ENCODE measurements at regions not wholly inside any gene's neighbourhood (a gene's known extent, or its start where the extent isn't known, plus 50 kb on each side); places are given as distances from the start of the nearest gene placed in this dataset.
"Not testable (repeated sequence)": the region's sequence is repeated elsewhere in the genome, so short reads cannot be mapped to it uniquely, and the experiment has no call there.

DNA sequence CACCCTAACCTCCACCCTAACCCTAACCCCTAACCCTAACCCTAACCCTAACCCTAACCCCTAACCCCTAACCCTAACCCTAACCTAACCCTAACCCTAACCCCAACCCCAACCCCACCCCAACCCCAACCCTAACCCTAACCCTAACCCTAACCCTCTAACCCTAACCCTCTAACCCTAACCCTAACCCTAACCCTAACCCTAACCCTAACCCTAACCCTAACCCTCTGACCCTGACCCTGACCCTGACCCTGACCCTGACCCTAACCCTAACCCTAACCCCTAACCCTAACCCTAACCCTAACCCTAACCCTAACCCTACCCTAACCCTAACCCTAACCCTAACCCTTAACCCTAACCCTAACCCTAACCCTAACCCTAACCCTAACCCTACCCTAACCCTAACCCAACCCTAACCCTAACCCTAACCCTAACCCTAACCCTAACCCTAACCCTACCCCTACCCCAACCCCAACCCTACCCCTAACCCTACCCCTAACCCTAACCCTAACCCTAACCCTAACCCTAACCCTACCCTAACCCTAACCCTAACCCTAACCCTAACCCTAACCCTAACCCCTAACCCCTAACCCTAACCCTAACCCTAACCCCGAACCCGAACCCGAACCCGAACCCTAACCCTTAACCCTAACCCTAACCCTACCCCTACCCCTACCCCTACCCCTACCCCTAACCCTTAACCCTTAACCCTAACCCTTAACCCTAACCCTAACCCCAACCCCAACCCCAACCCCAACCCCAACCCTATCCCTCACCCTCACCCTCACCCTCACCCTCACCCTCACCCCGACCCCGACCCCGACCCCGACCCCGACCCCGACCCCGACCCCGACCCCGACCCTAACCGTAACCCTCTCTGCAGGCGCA is 186.2 kb upstream of the CHL1 start:
- not testable (repeated sequence) for DNase-seq

DNA sequence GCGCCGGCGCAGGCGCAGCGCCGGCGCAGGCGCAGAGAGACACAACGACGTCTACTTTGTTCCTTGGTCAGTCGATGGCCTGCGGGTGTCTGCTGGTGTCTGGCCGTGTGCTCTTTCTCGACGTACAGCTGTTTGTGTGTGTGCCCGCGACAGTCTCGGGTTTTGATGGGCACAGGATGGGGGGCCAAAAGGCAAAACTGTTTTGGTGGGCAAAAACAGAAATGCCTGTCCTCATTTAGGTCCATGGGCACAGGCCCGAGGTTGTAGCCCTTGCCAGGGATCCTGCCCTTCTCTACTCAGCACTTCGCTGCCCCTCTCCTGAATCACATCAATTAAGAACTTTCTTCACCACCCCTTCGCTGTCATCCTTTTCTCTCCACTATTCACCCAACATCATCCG is 184.8 kb upstream of the CHL1 start:
- no peak for DNase-seq

DNA sequence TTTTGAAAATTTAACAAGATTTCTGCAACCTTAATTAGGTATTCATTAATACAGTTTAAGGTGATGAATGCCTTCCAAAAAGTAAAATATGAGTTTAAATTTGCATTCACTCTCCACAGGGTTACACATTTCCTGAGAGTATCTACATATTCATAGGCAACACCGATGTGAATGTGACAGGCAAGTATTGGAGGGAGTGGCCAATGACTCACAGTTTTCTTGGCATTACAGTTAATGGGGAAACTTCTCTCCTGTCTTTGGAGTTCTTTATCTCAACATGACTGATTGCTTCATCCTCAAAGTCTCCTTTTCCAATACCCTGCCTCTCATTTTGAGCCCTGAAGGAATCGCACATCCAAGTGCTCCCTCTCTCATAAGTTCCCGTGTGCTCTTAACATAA is 181.9 kb upstream of the CHL1 start:
- DNase-seq: peak; percentile 0

DNA sequence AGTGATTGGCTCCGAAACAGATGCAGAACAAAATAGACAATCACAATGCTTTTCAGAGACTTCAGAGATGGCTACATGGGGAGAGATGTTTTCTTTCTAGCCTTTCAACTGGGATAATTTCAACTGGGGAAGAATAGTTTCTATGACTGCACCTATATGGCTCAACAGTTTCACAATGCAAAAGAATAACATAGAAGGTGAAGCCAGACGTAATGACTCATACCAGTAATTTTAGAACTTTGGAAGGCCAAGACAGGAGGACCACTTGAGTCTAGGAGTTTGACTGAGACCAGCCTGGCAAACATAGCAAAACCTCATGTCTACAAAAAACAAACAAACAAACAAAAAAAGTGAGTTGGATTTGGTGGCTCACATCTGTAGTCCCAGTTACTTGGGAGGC is 180.2 kb upstream of the CHL1 start:
- DNase-seq: no peak

DNA sequence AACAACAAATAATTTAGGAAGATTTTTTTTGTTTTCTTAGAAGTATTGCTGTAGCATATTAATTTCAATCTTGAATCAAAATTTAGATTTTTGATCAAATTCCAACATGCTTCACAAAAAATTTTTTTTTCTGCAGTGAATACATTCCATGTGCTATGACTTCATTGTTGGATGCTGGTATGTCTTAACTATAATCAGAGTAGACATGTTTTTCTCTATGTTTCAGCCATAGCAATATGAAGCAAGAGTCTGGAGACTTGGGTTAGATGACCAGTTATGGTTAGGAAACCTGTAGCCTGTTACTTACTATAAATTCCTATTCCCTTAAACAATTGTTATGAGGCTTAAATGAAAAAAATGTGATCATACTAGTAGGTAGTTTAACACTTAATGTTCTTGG is 176.1 kb upstream of the CHL1 start:
- DNase-seq: no peak

DNA sequence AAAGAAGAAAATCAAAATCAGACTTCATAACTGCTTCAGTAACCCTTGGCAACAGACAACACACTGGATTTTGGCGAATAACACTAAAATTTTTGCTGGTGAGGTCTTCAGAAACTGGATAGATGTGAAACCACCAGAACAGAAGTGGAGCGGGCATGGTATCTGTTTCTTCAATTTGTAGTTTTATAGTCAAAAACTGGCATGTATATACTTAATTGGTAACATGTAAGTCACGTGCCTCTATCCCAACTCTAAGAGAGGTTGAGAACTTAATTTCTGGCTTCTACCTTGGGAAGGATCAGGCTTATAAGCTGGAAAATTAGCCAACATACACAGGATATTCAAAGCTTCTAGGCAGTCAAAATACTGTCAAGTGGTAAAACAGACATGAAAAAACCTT is 172.6 kb upstream of the CHL1 start:
- no peak for DNase-seq

DNA sequence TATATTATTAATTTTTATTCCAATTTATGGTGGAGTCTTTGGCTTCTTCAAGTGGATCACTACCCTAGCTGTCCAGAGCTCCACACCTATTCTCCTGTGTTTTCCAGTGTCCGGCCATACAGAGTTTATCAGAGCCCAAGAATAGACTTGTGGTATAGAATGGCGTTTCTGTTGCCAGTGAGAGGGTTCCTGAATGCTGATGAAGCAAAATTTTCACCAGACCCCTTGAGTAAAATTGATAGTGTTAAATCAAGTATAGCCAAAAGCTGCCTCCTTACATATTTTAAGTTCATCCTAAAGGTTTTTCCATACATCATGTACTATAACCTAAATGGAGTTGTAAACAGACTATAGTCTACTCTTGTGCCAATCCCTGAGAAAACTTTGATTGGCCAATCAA is 171.5 kb upstream of the CHL1 start:
- no peak for DNase-seq

DNA sequence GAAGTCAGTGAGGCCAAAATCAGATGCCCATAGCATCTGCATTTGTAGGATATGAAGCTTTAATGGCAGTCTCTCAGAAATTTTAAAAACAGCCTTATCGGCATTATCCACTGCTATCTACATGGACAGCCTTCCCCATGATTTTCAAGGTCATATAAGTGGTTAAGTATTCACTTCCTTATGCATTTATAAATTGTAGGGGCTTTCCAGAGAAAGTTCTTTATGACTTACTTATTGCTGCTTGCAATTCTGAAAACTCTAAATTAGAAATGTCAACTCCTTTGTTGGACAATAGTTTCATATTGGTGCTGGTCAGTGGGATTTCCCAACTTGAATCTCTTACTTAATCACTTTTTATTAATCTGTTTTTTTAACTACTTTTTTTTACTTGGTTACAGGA is 160.6 kb upstream of the CHL1 start:
- not testable (repeated sequence) for DNase-seq

DNA sequence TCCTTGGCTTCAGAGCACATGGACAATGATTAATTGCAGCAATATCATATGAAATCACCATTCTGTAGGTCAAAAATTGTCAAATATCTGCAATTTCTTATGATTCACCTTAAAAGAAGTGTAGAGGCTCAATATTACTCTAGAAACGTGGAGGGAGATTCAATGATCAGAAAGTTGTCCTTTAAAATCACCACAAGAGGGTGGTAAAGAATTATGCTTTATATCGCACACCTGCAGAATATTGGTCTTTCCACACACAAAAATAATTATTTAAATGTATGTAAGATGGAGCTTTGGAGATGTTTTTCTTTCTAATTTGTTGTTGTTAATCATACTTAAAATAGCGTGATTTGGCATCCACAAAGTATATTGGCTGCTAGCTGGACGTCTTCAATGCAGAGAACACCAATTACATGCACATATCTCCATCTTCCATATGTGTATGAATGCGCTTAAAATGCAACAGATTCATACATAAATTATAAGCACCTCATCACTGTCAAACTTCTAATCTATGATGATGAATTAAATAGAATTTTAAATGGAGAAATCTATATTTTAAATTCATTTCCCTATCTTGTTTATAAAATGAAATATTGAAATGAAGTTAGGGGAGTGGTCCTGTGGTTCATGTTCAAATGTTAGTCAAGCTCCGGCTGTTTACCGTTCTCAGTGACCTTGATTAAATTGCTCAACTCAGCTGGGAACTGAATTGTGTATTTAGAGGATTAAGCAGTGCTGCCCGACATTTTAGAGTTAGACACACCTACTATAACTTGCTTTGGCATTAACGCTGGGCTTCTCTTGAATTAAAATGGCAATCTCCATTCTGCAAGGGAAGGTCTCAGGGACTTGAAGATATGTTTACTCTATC is 153.5 kb upstream of the CHL1 start:
- DNase-seq: not testable (repeated sequence)

DNA sequence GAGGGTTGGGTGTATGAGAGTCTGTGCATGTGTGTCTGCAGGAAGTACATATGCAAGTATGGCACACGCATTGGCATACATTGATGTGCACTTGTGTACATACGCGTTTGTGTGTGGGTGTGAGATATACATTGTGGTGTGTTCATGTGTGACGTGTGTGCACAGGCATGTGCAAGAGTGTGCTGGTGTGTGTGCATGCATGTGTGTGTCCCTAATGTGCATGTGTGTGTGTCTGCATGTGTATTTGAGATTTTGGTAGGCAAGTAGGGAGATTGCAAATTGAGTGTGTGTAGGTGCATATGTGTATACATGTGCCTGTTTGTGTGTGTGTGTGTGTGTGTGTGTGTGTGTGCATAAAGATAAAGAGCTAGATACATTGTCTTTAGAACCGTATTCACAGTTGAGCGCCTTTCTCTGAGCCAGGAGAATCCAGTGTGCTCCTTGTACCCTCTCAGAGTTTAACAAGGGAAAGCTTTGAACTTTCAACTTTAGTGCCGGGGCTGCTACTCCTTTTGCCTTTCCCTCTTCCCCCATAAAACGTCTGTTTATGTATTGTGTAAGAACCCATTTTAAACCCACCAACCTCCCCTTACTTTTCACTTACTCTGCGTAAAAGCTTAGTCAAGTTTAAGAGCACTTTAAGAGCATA is 152.4 kb upstream of the CHL1 start:
- DNase-seq: no peak

DNA sequence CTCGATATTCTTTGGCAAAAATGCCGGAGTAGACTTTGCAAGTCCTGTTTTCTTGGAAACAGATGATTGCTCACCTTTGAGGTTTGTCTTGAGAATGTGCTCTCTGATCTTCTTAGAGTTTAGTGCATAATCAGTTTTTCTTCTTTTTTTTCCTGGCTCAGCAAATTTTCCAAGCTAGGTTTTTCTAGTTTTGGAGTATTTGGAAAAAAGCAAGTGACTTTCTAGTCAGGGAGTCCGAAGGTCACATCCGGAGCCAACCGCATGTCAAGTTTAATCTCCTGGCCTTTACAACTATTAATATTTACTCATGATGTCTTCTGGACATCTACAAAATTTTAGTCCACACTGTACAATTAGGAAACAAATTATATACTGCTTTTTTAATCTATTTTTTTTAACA is 151.6 kb upstream of the CHL1 start:
- DNase-seq: not testable (repeated sequence)

DNA sequence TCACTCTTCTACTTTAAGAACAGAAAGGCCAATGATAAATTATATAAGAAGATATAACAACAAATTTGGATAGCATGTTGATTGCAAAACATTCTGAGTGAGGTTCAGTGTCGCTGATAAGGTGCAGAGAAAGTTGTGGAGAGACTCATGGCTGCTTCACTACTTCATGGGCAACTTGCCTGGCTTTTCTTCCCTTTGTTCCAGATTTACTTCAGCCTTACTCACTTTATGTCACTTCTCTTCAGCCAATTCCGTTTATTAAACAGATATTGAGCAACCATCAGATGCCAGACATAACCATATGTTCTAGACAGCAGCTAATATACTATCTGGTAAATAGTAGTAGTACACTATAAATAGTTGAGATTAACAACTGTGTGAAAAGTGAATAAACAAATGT is 150.0 kb upstream of the CHL1 start:
- DNase-seq: no peak

DNA sequence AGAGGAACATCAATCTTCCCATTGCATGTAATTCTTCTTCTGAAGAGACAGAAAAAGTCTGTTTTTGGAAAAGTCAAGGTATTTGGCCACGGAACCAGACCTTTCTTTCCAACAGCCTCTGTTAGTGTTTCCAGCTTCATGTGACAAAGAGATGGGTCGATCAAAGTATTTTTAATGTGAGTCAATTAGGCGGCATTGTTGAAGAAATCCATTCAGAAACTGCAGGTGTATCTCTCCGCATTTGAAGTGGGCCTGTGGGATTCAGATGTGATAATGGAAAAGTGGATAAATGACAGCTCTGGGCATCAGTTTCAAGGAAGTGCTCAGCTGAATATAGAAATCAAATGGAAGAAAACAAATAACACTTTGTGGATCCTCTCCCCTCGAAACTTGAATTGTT is 143.1 kb upstream of the CHL1 start:
- DNase-seq: not testable (repeated sequence)

DNA sequence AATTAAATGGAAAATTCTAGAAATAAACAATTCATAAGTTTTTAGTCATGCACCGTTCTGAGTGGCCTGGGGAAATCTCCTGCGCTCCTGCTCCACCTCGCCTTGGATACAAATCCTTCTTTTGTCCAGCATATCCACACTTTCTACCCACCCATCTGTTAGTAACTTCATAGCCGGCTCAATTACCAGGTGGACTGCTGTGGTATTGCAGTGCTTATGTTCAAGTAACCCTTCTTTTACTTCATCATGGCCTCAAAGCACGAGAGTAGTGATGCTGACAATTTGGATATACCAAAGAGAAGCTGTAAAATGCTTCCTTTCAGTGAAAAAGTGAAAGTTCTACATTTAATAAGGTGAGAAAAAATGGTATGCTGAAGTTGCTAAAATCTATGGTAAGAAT is 142.3 kb upstream of the CHL1 start:
- DNase-seq: no peak

DNA sequence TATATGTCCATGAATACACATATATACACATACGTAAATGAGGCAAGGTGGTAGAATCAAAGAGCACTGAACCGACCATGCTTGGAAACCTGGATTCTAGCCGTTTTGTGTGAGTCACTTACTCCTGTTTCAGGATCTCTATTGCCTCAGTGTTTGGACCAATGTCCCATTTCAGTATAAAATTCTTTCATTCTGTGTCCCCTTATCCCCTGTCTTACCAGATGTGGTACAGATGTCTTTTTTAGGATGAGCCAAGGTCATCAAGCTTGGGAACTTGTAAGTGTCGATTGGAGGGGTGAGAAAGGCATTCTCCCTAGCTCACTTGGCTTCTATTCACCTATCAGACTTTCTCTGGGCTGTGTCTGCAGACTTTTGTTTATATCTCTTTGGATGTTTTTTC is 139.9 kb upstream of the CHL1 start:
- DNase-seq: no peak

DNA sequence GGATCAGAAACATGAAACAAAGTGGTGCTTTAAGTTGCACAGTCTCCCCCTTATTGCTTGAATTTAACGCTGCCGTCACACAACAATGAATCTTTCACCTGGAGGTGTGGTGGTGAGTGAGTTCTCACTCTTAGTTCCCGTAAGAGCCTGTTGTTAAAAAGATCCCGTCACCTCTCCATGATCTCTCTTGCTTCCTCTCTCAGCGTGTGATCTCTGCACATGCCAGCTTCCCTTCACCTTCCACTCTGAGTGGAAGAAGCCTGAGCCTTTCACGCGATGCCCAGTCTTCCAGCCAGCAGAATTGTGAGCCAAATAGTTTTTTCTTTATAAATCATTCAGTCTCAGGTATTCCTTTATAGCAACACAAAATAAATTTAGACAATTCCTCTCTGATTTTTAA is 136.7 kb upstream of the CHL1 start:
- DNase-seq: no peak

DNA sequence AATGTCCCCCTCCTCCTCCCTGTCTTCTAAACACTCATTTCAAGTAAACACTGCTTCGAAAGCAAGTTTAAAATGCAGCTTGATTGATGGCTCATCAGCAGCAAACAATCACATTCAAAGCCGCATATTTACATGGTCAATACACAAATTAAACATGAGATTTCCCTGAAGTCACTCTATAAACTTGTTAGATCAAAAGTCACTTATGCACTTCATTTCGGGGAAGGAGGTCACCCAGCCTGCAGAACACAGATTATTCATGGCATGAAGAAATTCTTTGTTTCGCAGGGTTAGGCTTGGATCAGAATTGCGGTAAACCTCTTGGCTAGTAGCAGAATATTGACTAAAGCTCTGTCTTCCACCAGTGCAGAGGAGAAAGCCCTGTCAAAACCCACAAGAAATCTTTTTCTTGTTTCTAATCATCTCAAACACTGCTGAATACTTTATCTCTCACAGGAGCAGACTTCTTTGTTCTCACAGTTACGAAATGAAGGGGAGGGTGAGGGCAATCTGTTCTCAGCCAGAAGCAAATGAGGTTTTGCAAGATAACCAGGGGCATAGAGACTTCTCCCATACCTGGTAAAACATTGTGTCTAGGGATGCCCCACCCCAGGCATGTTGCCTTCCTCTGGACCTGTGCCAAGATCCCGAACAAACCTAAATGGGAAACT is 133.3 kb upstream of the CHL1 start:
- no peak for DNase-seq

DNA sequence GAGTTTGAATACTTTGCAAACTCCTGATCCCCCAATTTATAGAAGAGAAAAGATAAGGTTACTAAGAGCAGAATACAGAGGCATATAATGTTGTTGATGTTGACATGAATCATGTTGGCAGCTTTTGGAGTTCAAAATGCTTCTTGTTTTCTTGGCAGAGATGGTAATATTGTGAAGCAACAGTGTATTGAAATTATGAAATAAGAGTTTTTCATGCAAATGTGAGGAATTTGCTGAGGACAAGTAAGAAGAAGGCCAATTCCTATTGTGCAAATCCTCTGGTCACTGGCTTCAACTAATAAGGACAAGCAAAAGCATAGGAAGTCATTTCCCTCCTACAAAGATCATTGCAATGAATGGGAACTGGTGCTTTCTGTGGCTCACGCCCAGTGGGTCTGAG is 126.9 kb upstream of the CHL1 start:
- DNase-seq: no peak

DNA sequence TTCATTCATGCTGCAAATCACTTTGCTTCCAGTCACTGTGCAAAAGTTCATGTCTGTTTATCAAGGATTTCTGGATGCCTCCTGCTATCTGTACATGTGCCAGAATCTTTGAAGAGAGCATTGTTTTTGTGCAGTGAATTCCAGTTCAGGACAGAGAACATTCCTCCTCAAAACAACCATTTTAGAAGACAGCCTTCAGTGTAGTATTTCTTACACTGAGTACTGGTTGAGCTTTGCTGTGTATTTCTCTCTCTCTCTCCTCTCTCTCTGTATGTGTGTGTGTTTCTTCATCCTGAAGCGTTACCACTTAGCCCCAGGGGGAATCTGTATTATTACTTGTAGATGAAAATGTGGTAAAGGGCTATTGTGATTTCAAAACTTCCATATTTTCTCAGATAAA is 123.8 kb upstream of the CHL1 start:
- DNase-seq: no peak

DNA sequence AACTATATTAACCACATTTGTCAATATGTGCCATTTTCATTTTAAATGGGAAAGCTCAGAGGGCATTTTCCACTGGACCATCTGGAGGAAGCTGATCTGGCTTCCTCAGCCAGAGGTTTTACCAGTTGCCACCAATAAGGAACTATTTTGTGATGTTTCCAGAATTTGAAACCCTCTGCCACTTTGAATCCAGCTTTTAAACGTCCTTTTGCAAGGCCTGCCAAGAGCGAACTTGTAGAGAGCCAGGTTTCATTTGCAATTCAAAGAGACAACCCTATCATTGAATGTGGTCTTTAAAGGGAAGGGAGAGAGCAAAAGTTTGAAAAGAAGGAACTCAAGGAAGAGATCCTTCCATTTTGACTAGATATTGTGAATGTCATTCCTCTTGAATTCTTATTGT is 123.3 kb upstream of the CHL1 start:
- DNase-seq: no peak

DNA sequence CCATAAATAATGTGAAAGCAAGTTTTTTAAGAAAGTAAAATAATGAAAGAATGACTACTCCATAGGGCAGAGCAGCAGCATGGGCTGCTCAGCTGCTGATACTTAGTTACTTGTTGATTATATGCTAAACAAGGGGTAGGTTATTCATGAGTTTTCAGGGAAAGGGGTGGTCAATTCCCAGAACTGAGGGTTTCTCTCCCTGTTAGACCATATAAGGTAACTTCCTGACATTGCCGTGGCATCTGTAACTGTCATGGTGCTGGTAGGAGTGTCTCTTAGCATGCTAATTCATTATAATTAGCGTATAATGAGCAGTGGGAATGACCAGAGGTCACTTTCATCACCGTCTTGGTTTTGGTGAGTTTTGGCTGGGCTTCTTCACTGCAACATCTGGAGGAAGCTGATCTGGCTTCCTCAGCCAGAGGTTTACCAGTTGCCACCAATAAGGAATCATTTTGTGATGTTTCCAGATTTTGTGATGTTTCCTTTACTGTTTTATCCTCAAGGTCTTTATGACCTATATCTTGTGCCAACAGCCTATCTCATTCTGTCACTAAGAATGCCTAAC is 121.8 kb upstream of the CHL1 start:
- DNase-seq: no peak

DNA sequence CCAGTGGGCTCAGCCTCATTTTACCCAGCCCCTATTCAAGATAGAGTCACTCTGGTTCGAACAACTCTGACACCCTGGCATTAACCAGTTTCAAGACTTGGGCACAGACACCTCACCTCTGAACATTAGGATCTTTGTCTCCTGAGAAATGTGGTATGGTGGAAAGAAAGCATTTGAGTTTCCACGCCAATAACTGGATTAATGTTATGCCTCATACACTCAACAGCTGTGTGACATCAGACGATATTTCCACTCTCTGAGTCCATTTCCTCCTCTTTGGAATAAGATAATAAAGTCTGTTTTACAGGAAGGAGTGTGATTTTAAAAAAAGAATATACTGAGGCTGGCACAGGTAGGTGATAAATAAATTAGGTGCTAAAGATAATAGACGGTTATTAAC is 121.3 kb upstream of the CHL1 start:
- DNase-seq: no peak

DNA sequence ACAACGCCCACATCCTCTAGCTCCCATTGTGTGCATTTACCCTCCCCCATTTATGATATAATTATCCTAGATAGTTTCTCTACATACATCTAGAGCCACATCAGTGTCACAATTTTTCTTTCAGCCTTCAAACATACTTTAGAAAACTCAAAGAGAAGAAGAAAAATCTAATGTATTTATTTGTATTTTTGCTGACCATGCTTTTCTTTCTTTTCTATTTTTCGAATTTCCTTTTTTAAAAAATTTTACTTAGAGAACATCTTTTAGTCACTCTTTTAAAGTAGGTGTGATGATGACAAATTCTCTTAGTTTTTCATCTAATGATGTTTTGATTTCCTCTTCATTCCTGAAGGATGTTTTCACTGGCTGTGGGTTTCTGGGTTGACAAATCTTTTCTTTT is 117.0 kb upstream of the CHL1 start:
- DNase-seq: no peak

Measured in inflammatory macrophage treated with lipopolysaccharide for 4 hours (primary cell).